Bronchial epithelial cell (primary cell): ENCODE measurements at regions not wholly inside any gene's neighbourhood (a gene's known extent, or its start where the extent isn't known, plus 50 kb on each side); places are given as distances from the start of the nearest gene placed in this dataset.

ENCODE experiments used
- DNase-seq: peaks from one replicate; pipeline ENCODE4 v3.0.0-alpha.2; 2010; ENCODE audit warnings: low read depth
- FAIRE-seq: peaks from 2 replicates; lab custom pipeline; 2011; peaks lifted over from hg19 to GRCh38; lab: Jason Lieb, UNC
- H3K27me3 ChIP-seq: 2 replicates; pipeline ENCODE4 v1.5.1; 2011; ENCODE audit warnings: low read length; ENCODE audit not compliant: control insufficient read depth, insufficient read depth
- H3K36me3 ChIP-seq: 2 replicates; pipeline ENCODE4 v1.5.1; 2011; ENCODE audit warnings: low read length; ENCODE audit not compliant: control insufficient read depth, insufficient read depth
- H3K4me3 ChIP-seq: 2 replicates; pipeline ENCODE4 v1.5.1; 2011; ENCODE audit warnings: mild to moderate bottlenecking, low read depth, low read length, control low read depth
- TF ChIP-seq, protein P1 (sequence below): IDR thresholded peaks from 2 replicates; pipeline ENCODE4 v1.5.1; 2011; ENCODE audit warnings: mild to moderate bottlenecking, moderate library complexity, low read length, control low read depth, inconsistent platforms; ENCODE audit not compliant: insufficient read depth, severe bottlenecking

DNA sequence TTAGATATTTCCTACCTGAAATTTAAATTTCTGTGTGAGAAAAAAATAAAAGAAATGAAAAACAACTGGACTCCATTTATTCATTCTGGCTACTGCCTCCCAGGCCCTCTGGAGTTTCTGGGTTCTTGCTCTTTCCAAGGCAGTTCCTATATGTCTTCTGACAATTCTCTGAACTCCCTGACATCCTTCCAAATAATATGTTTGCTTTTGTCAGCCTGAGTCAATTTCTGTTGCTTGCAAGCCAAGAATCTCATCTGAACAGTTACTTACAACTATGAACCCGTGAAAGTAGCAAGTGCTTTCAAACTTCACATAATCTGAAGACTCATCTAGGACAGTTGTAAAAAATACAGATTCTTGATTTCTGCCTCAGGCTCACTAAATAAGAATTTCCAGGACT lies 216.7 kb upstream of the NPVF start:
- Histone ChIP-seq H3K27me3 (no peaks in the 10 kb centered on the region), H3K36me3 (no peaks in the 10 kb centered on the region), H3K4me3 (no peak overlapping the region)
- DNase-seq (no peak), FAIRE-seq (no peak)
- TF ChIP-seq, protein P1, sequence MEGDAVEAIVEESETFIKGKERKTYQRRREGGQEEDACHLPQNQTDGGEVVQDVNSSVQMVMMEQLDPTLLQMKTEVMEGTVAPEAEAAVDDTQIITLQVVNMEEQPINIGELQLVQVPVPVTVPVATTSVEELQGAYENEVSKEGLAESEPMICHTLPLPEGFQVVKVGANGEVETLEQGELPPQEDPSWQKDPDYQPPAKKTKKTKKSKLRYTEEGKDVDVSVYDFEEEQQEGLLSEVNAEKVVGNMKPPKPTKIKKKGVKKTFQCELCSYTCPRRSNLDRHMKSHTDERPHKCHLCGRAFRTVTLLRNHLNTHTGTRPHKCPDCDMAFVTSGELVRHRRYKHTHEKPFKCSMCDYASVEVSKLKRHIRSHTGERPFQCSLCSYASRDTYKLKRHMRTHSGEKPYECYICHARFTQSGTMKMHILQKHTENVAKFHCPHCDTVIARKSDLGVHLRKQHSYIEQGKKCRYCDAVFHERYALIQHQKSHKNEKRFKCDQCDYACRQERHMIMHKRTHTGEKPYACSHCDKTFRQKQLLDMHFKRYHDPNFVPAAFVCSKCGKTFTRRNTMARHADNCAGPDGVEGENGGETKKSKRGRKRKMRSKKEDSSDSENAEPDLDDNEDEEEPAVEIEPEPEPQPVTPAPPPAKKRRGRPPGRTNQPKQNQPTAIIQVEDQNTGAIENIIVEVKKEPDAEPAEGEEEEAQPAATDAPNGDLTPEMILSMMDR: no peak

DNA sequence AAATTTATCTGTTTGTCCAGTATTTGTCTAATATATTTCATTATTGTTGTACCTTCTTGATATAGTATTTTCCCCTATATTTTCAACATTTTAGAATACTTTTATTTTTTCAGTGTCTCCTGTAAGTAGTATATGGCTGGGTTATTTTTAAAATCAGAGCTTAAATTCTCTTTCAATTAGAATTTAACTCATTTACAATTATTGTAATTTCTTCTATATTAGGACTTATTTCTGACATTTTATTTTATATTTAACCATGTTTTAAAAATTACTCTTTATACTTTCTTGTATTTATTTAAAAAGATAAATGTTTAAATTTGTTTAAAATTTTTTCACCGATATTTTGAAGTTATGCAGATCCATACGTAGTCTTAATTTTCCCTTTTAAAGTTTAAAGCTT lies 220.0 kb upstream of the NPVF start:
- H3K27me3 ChIP-seq: no peaks in the 10 kb centered on the region
- TF ChIP-seq, protein P1: no peak
- no peak overlapping the region for H3K4me3 ChIP-seq
- no peaks in the 10 kb centered on the region for H3K36me3 ChIP-seq
- FAIRE-seq (no peak), DNase-seq (no peak)

DNA sequence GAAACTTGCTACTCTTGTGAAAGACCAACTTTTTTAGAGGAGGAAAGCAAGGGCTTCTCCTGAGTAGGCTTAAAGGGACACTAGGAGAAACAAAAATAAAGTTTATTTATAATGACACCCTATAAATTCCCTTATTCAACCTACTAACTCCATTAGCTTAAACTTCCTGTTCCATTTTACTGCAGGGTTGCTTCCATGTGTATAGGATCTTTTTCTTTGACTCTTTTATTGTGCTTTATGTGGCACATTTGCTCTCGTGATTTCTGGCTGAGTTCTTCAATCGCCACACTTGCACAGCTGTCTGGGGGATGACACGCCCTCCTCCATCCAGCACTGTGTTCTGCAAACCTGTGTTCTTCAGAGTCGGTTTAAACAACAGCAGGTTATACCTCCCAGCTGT lies 225.7 kb upstream of the NPVF start:
- Histone ChIP-seq H3K36me3 (no peaks in the 10 kb centered on the region), H3K27me3 (no peaks in the 10 kb centered on the region), H3K4me3 (no peak overlapping the region)
- TF ChIP-seq, protein P1: no peak
- DNase-seq (no peak), FAIRE-seq (no peak)

DNA sequence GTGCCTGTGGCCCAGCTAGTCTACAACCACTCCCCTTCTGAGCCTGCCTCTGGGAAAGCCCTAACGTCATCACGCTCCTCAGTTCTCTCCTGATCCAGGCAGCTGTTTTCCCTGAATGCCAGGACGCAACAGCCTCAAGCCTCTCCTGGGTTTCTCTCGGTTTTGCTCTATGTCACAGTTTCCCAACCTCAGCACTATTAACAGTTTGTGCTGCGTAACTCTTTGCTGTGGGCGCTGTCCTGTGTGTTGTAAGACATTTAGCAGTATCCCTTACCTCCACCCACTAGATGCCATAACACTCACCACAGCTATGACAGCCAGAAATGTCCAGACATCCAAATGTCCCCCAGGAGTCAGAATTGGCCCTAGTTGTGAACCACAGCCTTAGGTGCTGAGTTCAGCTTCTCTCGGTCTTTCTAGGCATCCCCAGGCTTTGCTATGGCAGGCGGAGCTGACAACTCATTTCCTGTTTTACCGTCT lies 226.3 kb upstream of the NPVF start:
- DNase-seq (no peak), FAIRE-seq (no peak)
- TF ChIP-seq, protein P1: no peak
- H3K36me3 ChIP-seq: no peaks in the 10 kb centered on the region
- no peak overlapping the region for H3K4me3 ChIP-seq
- H3K27me3 ChIP-seq: no peaks in the 10 kb centered on the region

DNA sequence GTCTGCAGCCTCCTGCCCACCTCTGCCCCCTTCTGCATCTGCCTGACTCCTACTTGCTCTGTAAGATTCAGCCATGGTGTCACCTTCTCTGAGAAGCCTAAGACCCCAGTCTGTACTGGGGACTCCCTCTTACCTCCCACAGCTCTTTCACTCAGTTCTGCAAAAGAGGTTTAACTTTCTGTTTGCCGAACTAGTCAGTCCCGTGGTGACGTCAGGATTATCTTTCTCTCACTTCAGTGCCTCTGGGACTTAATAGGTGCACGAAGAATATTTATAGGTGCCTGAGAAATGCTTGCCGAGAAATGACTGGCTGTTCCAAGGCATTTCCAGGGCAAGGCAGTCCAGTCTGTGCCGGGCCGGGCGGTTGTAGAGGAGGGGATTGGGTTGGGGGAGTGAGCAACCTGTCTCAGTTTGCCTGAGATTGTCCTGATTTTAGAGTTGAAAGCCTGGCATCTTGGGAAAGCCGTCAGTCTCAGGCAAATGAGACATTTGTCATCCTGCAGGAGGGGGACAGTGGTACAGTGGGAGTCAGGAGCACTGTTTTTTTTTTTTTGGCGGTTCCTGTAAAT lies 227.5 kb upstream of the NPVF start:
- FAIRE-seq (no peak), DNase-seq (no peak)
- no peaks in the 10 kb centered on the region for H3K36me3 ChIP-seq
- TF ChIP-seq, protein P1: no peak
- no peaks in the 10 kb centered on the region for H3K27me3 ChIP-seq
- H3K4me3 ChIP-seq: no peak overlapping the region
